ENCODE measurements at regions not wholly inside any gene's neighbourhood (a gene's known extent, or its start where the extent isn't known, plus 50 kb on each side); places are given as distances from the start of the nearest gene placed in this dataset.

DNA sequence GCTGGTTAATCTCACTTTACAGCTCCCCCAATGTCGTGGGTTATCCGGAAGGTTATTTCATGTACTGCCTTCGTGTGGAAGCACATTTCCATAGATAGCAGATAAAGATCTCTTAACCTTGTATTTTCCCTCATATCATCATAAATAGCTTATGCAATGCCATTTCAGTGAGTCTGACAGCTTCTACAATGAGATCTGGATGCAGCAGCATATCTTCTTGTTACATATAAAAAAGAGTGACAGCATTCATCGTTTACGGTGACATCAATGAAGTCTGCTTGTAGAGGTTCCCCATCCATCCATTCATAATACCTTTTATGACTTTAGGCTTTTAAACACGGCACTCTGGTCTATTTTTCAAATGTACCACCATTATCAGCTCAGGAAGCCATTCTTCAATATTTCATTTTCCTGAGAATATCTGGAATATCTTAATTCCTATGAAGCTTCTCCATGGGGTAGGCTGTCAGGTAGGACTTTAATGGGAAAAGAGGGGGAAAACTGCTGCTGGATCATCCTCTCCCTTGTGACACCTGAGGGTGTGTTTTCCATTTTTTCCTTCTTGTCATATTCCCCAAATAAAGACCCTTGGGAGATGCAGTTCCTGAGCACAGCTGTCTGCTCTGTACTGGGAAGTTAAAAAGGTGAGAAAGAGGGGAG is 51.9 kb upstream of the CTBP2 start:
- Histone ChIP-seq H3K4me3 (ENCODE audit: low read depth, low read length) (no peak overlapping the region), H3K27me3 (ENCODE audit: control insufficient read depth, insufficient read depth, low read length) (no peaks in the 10 kb centered on the region), H3K36me3 (ENCODE audit: control insufficient read depth, insufficient read depth, low read length) (no peaks in the 10 kb centered on the region)
- DNase-seq (ENCODE audit: low read depth) (no peak), FAIRE-seq (no peak)
- TF ChIP-seq, protein P1, sequence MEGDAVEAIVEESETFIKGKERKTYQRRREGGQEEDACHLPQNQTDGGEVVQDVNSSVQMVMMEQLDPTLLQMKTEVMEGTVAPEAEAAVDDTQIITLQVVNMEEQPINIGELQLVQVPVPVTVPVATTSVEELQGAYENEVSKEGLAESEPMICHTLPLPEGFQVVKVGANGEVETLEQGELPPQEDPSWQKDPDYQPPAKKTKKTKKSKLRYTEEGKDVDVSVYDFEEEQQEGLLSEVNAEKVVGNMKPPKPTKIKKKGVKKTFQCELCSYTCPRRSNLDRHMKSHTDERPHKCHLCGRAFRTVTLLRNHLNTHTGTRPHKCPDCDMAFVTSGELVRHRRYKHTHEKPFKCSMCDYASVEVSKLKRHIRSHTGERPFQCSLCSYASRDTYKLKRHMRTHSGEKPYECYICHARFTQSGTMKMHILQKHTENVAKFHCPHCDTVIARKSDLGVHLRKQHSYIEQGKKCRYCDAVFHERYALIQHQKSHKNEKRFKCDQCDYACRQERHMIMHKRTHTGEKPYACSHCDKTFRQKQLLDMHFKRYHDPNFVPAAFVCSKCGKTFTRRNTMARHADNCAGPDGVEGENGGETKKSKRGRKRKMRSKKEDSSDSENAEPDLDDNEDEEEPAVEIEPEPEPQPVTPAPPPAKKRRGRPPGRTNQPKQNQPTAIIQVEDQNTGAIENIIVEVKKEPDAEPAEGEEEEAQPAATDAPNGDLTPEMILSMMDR (IDR thresholded peaks at IDR 0.05; ENCODE audit: insufficient read depth, low read length, severe bottlenecking), result no peak
